Activated CD4-positive, alpha-beta memory T cell treated with anti-CD3 and anti-CD28 coated beads for 36 hours (primary cell): ENCODE measurements at regions not wholly inside any gene's neighbourhood (a gene's known extent, or its start where the extent isn't known, plus 50 kb on each side); places are given as distances from the start of the nearest gene placed in this dataset.
"Not testable (repeated sequence)": the region's sequence is repeated elsewhere in the genome, so short reads cannot be mapped to it uniquely, and the experiment has no call there.

Experiments used
- CTCF ChIA-PET: fragments of 350-600 bp; sonication (Branson Sonifier 250); formaldehyde crosslinking; loops from one replicate; lab custom pipeline; 2021; ENCODE audit warnings: antibody characterized with exemption, inconsistent platforms; lab: Charles Lee
- POLR2A ChIA-PET: fragments of 350-600 bp; sonication (Branson Sonifier 250); formaldehyde crosslinking; loops from one replicate; lab custom pipeline; 2021; ENCODE audit warnings: antibody characterized with exemption; lab: Charles Lee
- DNase-seq: peaks from one replicate; pipeline ENCODE4 v3.0.0-alpha.2; 2020
- H3K27ac Mint-ChIP-seq: one replicate; pipeline ENCODE4 v1.8.0; 2021; ENCODE audit warnings: mixed read lengths
- H3K27me3 Mint-ChIP-seq: one replicate; pipeline ENCODE4 v1.8.0; 2021; ENCODE audit warnings: mixed read lengths
- H3K36me3 Mint-ChIP-seq: one replicate; pipeline ENCODE4 v1.8.0; 2021; ENCODE audit warnings: mixed read lengths
- H3K4me1 Mint-ChIP-seq: one replicate; pipeline ENCODE4 v1.8.0; 2021; ENCODE audit warnings: low read depth, mixed read lengths
- H3K4me3 Mint-ChIP-seq: one replicate; pipeline ENCODE4 v1.8.0; 2021; ENCODE audit warnings: mild to moderate bottlenecking, mixed read lengths
- H3K9me3 Mint-ChIP-seq: one replicate; pipeline ENCODE4 v1.8.0; 2021; ENCODE audit warnings: mixed read lengths
- intact Hi-C: fragments of 100-400 bp; cut with micrococcal nuclease; formaldehyde crosslinking; loops from one replicate; pipeline ENCODE4 v1.15.1; 2023

- CTCF ChIA-PET: no interaction called here
- Mint-ChIP-seq H3K4me3 (no peak overlapping the region), H3K27me3 (no peaks in the 10 kb centered on the region), H3K36me3 (no peaks in the 10 kb centered on the region), H3K9me3 (peaks cover 7% of the 10 kb centered on the region), H3K27ac (no peak overlapping the region), H3K4me1 (no peaks in the 10 kb centered on the region)
- POLR2A ChIA-PET: no interaction called here
- intact Hi-C loops: no loop called here
- no peak for DNase-seq
These were observed 51.9 kb upstream of the TBL1XR1 start for GRCh38 chr3:177249203-177249602.

DNA sequence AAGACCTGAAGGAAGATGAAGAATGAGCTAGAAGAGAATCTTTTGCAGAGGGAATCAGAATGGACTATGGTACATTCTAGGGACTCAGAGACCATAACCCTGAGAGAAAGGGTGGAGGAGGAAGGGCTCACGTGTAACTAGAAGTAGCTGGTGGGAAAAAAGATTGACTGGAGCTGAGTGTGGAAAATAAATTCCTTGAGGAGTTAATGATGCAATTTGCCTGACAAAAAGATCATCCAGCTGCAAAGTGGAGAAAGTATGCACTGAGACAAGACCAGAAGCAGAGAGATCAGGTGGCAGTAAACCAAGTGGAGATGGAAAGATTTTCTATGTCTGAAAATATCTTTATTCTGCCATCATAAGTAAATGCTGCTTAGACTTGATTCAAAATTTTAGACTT is 52.9 kb upstream of the TBL1XR1 start:
- Mint-ChIP-seq H3K27me3 (no peaks in the 10 kb centered on the region), H3K36me3 (no peaks in the 10 kb centered on the region), H3K4me3 (no peak overlapping the region), H3K4me1 (no peaks in the 10 kb centered on the region), H3K9me3 (peaks cover 7% of the 10 kb centered on the region), H3K27ac (no peak overlapping the region)
- no peak for DNase-seq
- intact Hi-C loops: no loop called here
- ChIA-PET POLR2A (interaction anchor here (0.6 kb wide), 1 partner anchor 491 kb away, joined by 3 read pairs; no protein-coding TSS in a partner anchor), CTCF (no interaction called here)

GRCh38 chr3:177251755-177252154 is 54.5 kb upstream of the TBL1XR1 start:
- ChIA-PET POLR2A (no interaction called here), CTCF (no interaction called here)
- intact Hi-C loops: no loop called here
- no peak for DNase-seq
- H3K4me3 Mint-ChIP-seq: no peak overlapping the region
- no peaks in the 10 kb centered on the region for H3K27me3 Mint-ChIP-seq
- H3K27ac Mint-ChIP-seq: no peak overlapping the region
- H3K9me3 Mint-ChIP-seq: peaks cover 7% of the 10 kb centered on the region
- H3K36me3 Mint-ChIP-seq: no peaks in the 10 kb centered on the region
- no peaks in the 10 kb centered on the region for H3K4me1 Mint-ChIP-seq

DNA sequence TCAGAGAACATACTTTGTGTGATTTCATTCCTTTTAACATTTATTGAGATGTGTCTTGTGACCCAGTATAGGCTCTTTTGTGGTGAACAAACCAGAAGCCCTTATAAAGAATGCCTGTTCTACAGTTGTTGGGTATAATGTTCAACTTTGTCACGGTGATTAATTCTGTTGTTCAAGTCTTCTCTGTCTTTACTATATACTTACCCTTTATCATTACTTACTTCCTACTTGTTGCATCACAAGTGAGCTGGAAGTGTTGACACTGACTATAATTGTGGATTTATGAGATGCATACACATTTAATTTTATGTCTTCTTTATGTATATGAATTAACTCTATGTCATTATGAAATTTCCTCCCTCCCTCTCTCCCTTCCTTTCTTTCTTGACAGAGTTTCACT is 59.7 kb upstream of the TBL1XR1 start:
- CTCF ChIA-PET: no interaction called here
- H3K36me3 Mint-ChIP-seq: no peaks in the 10 kb centered on the region

DNA sequence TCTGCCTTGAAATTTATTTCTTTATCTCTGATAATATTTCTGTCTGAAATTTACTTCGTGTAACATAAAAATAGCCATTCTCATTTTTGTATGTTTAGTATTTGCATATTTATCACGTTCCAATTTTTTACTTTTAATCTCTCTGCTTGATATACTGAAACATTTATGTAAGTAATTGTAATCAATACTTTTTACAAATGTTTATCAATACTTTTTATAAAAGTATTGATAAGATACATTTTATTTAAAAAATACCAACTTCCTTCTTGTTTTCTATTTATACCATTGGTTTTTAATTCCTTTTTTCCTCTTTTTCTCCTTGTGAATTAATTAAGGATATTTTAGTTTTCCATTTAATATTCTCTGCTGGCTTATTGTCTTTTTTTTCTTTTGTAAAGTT is 60.3 kb upstream of the TBL1XR1 start:
- POLR2A ChIA-PET: no interaction called here
- Mint-ChIP-seq H3K36me3 (no peaks in the 10 kb centered on the region), H3K4me1 (no peaks in the 10 kb centered on the region), H3K4me3 (no peak overlapping the region), H3K27ac (no peak overlapping the region), H3K27me3 (no peaks in the 10 kb centered on the region), H3K9me3 (no peaks in the 10 kb centered on the region)
- CTCF ChIA-PET: no interaction called here
- intact Hi-C loops: no loop called here
- DNase-seq: no peak

More for the DNA sequence above, 59.7 kb upstream of the TBL1XR1 start:
- intact Hi-C loops: no loop called here
- Mint-ChIP-seq H3K9me3 (no peaks in the 10 kb centered on the region), H3K4me1 (no peaks in the 10 kb centered on the region), H3K27me3 (no peaks in the 10 kb centered on the region), H3K4me3 (no peak overlapping the region), H3K27ac (no peak overlapping the region)
- POLR2A ChIA-PET: no interaction called here
- no peak for DNase-seq

GRCh38 chr3:177262396-177262795 is 65.1 kb upstream of the TBL1XR1 start:
- ChIA-PET CTCF (no interaction called here), POLR2A (no interaction called here)
- Mint-ChIP-seq H3K36me3 (no peaks in the 10 kb centered on the region), H3K27me3 (no peaks in the 10 kb centered on the region), H3K4me1 (no peaks in the 10 kb centered on the region), H3K9me3 (no peaks in the 10 kb centered on the region), H3K4me3 (no peak overlapping the region), H3K27ac (no peak overlapping the region)
- intact Hi-C loops: no loop called here
- no peak for DNase-seq

- no peak overlapping the region for H3K27ac Mint-ChIP-seq
- no peaks in the 10 kb centered on the region for H3K36me3 Mint-ChIP-seq
- intact Hi-C loops: no loop called here
- ChIA-PET POLR2A (no interaction called here), CTCF (no interaction called here)
- H3K4me1 Mint-ChIP-seq: no peaks in the 10 kb centered on the region
- H3K27me3 Mint-ChIP-seq: no peaks in the 10 kb centered on the region
- H3K4me3 Mint-ChIP-seq: no peak overlapping the region
- no peak for DNase-seq
- no peaks in the 10 kb centered on the region for H3K9me3 Mint-ChIP-seq
These were observed 66.5 kb upstream of the TBL1XR1 start for GRCh38 chr3:177263615-177264368.

DNA sequence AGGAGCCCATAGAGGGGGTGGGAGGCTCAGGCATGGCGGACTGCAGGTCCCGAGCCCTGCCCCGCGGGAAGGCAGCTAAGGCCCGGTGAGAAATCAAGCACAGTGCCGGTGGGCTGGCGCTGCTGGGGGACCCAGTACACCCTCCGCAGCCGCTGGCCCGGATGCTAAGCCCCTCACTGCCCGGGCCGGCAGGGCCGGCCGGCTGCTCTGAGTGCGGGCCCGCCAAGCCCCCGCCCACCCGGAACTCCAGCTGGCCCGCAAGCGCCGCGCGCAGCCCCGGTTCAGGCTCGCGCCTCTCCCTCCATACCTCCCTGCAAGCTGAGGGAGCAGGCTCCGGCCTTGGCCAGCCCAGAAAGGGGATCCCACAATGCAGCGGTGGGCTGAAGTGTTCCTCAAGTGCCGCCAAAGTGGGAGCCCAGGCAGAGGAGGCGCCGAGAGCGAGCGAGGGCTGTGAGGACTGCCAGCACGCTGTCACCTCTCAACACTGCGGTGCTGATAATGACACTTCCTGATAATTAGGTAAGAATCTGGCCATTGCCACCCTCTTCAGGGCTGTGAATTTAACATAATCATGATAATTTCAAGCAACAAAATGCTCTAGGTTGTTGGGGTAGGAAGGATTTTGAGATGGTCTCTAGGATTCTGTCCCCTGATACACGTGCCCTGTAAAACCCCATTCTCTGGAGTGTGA is 74.7 kb upstream of the TBL1XR1 start:
- H3K9me3 Mint-ChIP-seq, POLR2A ChIA-PET, H3K4me1 Mint-ChIP-seq, H3K4me3 Mint-ChIP-seq, DNase-seq, intact Hi-C loops, H3K27ac Mint-ChIP-seq, H3K27me3 Mint-ChIP-seq, CTCF ChIA-PET, H3K36me3 Mint-ChIP-seq: not testable (repeated sequence)

DNA sequence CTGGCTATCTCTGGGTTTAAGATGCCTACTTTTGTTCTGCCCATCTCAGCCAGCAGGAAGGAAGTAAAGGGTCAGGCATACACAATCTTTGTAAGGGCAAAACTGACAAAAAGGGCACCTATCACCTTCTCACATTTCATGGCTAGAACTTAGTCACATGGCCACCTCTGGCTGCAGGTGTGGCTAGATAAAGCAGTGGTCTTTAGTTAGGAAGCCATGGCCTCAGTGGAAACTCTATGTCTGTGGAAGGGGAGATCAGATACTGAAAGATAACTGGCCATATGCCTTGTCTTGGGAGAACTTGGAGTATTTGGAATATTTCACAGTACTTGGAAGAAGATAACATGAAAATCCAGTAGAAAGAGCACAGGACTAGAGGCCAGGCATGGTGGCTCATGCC is 80.7 kb upstream of the TBL1XR1 start:
- POLR2A ChIA-PET: no interaction called here

GRCh38 chr3:177279118-177279815 is 82.0 kb upstream of the TBL1XR1 start:
- Mint-ChIP-seq H3K36me3 (no peaks in the 10 kb centered on the region), H3K4me1 (peaks cover 18% of the 10 kb centered on the region), H3K27me3 (no peaks in the 10 kb centered on the region), H3K27ac (no peak overlapping the region), H3K9me3 (peaks cover 6% of the 10 kb centered on the region), H3K4me3 (no peak overlapping the region)
- ChIA-PET CTCF (no interaction called here), POLR2A (no interaction called here)
- intact Hi-C loops: no loop called here
- no peak for DNase-seq

More for the DNA sequence above, 80.7 kb upstream of the TBL1XR1 start:
- H3K27me3 Mint-ChIP-seq: no peaks in the 10 kb centered on the region
- CTCF ChIA-PET: no interaction called here
- H3K27ac Mint-ChIP-seq: no peak overlapping the region
- intact Hi-C loops: no loop called here
- H3K4me1 Mint-ChIP-seq: peaks cover 16% of the 10 kb centered on the region
- no peaks in the 10 kb centered on the region for H3K36me3 Mint-ChIP-seq
- no peak for DNase-seq
- no peak overlapping the region for H3K4me3 Mint-ChIP-seq
- H3K9me3 Mint-ChIP-seq: peaks cover 6% of the 10 kb centered on the region

DNA sequence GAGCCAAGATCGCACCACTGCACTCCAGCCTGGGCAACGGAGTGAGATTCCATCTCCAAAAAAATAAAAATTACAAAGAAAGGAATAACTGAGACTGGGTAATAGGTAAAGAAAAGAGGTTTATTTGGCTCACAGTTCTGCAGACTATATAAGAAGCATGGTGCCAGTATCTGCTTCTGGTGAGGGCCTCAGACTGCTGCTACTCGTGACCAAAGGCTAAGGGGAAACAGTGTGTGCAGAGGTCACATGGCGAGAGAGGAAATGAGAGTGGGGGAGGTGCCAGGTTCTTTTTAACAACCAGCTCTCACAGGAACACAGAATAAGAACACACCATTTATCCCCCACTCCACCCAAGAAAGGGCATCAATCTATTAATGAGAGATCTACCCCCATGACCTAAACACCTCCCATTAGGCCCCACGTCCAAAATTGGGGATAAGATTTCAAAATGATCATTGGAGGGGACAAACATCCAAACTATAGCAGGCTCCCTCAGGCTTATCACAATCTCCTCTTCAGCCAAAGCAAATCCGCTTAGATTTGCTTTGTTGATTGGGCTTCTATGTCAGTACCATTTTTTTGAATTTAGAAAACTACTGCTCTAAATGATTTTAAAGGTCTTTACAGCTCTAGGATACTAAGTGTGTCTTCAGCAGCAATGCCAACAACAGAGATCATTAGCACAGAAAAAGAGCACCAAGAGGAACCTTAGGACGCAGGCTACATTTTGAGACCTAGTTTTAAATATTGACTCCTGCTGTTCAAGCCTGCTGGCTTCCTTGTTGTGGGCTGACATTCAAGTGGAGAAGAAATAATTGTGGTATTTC is 84.2 kb upstream of the TBL1XR1 start:
- peaks cover 23% of the 10 kb centered on the region for H3K4me1 Mint-ChIP-seq
- peak; percentile 25 for DNase-seq
- H3K27me3 Mint-ChIP-seq: no peaks in the 10 kb centered on the region
- intact Hi-C loops: loop anchor here (5.0 kb wide), 1 partner anchor 36 kb away; no protein-coding TSS in a partner anchor
- H3K4me3 Mint-ChIP-seq: no peak overlapping the region
- no peak overlapping the region for H3K27ac Mint-ChIP-seq
- POLR2A ChIA-PET: no interaction called here
- CTCF ChIA-PET: no interaction called here
- no peaks in the 10 kb centered on the region for H3K36me3 Mint-ChIP-seq
- H3K9me3 Mint-ChIP-seq: peaks cover 6% of the 10 kb centered on the region
